KBM-7 (cell line): ENCODE measurements at regions not wholly inside any gene's neighbourhood (a gene's known extent, or its start where the extent isn't known, plus 50 kb on each side); places are given as distances from the start of the nearest gene placed in this dataset.

Source experiments
- DNase-seq: peaks from one replicate; pipeline ENCODE4 v3.0.0-alpha.2; 2015
- in situ Hi-C: fragments of 300-500 bp; cut with MboI; formaldehyde crosslinking; loops from 2 replicates; pipeline ENCODE4 v1.14.3; 2020; ENCODE audit warnings: low sequenced_read_pairs, low pct_unique_long_range_greater_than_20kb, mixed read lengths

DNA sequence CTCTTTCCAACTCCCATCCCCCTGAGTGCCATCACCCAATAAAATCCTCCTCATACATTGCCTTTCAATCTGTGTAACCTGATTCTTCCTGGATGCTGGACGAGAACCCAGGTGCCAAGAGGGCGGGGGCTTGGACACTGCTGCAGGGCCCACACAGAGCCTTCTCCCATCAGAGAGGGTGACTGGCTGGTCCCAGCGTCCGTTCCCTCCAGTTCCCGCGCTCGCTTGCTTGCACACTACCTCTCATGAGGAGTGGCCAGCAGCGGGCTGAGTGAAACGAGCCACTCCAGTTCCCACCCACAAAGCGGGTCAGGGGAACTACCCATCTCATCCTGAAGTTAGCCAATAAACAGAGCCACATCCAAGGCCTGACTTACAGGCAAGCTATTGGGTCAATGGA, 602.6 kb upstream of the ADAMTS16 start:
- in situ Hi-C loops: no loop called here
- DNase-seq: no peak

- in situ Hi-C loops: no loop called here
- DNase-seq: no peak
Measured at GRCh38 chr5:4540375-4541173, 599.6 kb upstream of the ADAMTS16 start.

- DNase-seq: no peak
- in situ Hi-C loops: no loop called here
Measured at GRCh38 chr5:4541334-4541733, 598.8 kb upstream of the ADAMTS16 start.

DNA sequence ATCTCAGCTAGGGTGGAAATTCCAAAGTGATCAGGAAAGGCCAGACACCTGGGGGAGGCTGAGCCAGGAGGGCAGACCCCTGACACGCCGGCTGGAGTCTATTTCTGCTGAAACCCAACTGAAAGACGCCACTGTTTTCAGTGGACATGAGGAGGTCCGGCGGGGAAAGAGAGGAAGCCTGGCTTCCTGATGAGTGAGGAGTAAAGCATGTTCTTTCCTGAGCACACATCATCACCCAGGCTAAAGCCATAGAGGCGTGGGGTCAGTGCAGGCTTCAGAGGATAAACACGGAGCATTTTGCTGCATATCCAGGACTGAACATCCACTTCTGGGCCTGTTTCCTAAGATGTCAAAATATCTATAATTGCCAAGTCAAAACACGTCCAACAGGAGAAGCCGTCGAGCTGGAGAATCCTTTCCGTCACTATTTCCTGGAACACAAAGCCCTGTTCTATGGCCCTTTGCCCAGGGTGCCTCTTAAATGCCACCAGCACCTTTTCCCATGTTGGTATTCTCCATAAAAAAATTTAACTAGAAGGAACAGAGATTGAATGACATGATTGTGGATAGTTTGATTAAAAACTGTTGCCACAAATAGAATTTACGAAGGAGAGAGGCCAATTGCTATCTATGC, 597.9 kb upstream of the ADAMTS16 start:
- in situ Hi-C loops: no loop called here
- no peak for DNase-seq

GRCh38 chr5:4544049-4544670, 596.0 kb upstream of the ADAMTS16 start:
- DNase-seq: no peak
- in situ Hi-C loops: no loop called here

DNA sequence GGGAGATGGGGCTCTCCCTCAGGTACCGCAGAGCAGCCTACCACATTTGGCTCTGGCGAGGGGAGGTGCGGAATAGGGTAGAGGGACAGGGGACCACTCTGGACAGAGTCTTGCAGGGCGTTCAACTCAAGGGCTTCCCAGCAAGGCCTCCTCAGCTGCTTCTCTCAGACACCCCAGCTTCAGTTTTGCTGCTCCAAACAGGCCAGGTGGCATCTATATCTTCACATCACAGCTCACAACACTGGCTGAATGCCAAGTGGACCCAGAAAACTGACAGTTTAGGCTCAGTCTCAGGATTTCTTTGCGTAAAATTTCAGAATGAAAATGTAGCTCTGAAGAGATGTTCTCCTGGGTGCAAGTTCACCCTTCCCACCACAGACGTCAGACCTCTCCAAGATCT, 592.6 kb upstream of the ADAMTS16 start:
- in situ Hi-C loops: no loop called here
- DNase-seq: no peak

GRCh38 chr5:4548341-4548740, 591.8 kb upstream of the ADAMTS16 start:
- in situ Hi-C loops: no loop called here

GRCh38 chr5:4549351-4549750, 590.8 kb upstream of the ADAMTS16 start:
- no peak for DNase-seq
- in situ Hi-C loops: no loop called here

More at GRCh38 chr5:4548341-4548740, 591.8 kb upstream of the ADAMTS16 start:
- no peak for DNase-seq

- no peak for DNase-seq
- in situ Hi-C loops: no loop called here
Measured at GRCh38 chr5:4551034-4551433, 589.1 kb upstream of the ADAMTS16 start.

GRCh38 chr5:4553130-4553529, 587.0 kb upstream of the ADAMTS16 start:
- peak; percentile 5 for DNase-seq
- in situ Hi-C loops: no loop called here

GRCh38 chr5:4553978-4554377, 586.2 kb upstream of the ADAMTS16 start:
- DNase-seq: no peak
- in situ Hi-C loops: no loop called here

DNA sequence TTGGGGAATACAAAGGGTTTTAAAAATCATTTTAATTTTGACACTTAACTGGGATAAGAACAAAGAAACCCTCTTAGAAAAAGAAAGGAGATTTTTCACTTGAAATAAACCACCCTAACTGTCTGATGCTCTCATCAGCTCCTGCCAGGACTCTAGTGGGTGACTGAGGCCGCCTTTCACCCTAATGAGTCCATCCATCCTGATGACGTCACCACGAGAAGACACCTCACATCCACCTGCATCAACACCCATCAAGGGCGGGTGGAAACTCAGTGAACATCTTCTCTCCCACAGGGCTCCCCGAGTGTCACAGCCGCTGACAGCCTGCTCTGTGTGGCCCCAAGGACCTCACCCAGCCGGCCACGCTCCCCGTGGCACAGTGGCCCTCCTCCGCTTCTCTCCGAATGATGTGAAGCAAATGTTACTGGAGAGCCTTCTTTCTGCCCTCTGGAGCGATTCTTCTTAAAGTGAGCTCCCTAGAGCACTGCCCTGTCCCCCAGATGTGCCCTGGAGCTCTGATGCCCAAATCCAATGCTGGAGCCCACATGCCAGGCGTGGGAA, 584.3 kb upstream of the ADAMTS16 start:
- in situ Hi-C loops: no loop called here
- DNase-seq: no peak

GRCh38 chr5:4561403-4561802, 578.7 kb upstream of the ADAMTS16 start:
- in situ Hi-C loops: no loop called here

GRCh38 chr5:4563400-4563799, 576.7 kb upstream of the ADAMTS16 start:
- in situ Hi-C loops: no loop called here
- DNase-seq: no peak

More at GRCh38 chr5:4561403-4561802, 578.7 kb upstream of the ADAMTS16 start:
- DNase-seq: no peak

DNA sequence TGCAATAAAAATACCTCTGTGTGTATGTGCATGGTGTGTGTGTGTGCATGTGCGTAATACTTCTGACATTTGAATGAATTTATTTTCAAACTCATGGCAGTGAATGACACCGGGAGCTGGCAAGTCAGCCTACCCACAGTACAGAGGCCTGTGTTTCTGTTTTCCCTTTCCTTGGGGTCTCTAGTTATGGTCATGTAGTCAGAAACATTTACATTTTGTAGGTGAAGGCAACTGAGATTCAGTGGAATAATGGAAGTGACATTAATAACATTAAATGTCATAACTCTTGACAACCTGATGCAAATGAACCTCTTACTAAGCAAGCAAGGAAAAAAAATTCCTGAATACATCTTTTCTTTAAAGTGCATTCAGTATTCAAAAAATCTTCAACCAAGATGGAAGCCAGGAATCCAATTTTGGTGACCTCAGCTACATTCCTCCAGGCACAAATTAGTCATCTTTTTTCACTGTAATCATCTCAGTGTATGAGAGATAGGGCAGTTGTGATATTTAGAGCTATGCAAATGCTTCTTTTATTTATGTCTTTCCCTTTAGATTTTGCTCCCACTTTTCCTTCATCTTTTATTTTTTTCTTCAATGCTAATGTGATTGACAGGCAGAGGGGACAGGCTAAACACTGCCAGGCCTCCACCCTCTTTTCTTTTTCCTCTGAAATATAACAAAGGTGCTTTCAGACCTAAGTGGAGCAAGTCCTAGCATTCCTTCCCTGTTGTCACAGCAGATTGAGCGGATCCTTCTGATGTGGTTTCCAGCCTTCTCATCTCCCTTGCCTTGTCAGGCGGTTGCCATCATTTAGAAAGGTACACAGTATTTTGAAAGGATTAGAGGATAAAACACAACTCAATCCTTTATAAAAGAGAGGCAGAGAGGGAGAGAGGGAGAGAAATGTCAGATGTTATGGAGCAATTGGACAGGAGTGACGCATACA, 569.8 kb upstream of the ADAMTS16 start:
- in situ Hi-C loops: no loop called here
- DNase-seq: no peak

- no peak for DNase-seq
- in situ Hi-C loops: no loop called here
Measured at GRCh38 chr5:4571248-4571948, 568.7 kb upstream of the ADAMTS16 start.

- in situ Hi-C loops: no loop called here
- DNase-seq: no peak
Measured at GRCh38 chr5:4572311-4573100, 567.6 kb upstream of the ADAMTS16 start.

DNA sequence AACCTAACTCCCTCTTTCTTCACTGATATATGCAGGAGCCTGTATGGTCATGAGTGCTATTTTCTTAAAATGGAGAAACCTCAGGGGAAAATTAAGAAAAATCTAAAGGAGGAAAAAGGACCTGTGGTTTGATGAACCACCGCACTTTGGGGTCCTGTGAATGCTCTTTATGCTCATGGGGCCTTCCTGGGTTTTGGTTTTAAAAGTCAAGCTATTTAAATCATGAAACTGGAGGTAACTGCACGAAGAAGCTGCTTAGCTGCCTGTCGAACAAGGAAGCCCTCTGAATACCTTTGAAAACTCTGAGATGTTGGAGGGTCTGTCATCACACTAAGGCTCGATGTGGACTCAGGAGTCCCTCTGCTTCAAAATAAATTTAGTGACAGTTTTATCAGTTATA, 564.5 kb upstream of the ADAMTS16 start:
- no peak for DNase-seq
- in situ Hi-C loops: no loop called here
